NCI-H524 treated with DMSO at 0.1 percent for 48 hours (cell line): ENCODE measurements at regions not wholly inside any gene's neighbourhood (a gene's known extent, or its start where the extent isn't known, plus 50 kb on each side); places are given as distances from the start of the nearest gene placed in this dataset.

Source experiments
- DNase-seq: peaks from one replicate; lab custom pipeline; 2025; lab: John Stamatoyannopoulos, UW

GRCh38 chrX:10813761-10814160 is 193.4 kb upstream of the MID1 start:
- DNase-seq: no peak

DNA sequence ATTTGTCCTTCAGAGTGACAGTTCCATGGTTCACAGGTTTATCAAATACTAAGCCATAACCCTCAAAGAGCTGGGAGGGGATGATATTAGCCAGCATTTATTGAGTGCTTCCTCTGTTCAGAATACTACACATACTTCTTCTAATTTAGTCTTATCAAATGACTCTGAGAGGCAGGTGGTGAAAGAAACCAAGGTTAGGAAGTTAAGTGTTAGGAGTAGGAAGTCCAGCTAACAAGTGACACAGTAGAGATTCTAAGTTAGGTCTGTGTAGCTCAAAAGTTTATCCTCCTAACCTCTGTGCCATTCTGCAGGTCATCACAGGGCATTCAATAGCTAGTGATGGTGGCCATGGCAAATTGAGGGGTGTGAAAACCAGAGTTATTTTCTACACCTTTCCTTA is 198.3 kb upstream of the MID1 start:
- DNase-seq: no peak

DNA sequence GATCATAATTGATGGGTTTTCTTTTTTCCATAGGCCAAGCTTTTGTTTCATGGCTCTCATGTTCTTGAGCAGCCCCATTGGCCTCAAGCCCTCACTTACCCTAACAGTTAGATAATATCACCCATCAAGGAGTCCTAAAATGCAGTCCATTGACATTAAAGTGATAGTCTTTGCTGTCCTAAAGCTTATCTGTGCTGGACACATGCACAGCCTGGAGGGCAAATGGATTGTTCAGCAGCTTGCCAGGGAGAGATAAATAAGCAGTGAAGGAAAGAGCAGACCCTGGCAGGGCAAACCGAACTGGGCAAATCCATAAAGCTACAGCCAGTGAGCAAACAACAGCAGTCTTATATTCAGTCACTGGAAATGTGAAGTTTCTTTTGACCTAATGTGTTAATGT is 199.6 kb upstream of the MID1 start:
- DNase-seq: no peak

- DNase-seq: no peak
Measured at GRCh38 chrX:10821293-10821692, 200.9 kb upstream of the MID1 start.

- DNase-seq: peak; percentile 54
Measured at GRCh38 chrX:10828036-10828435, 207.7 kb upstream of the MID1 start.

- DNase-seq: no peak
Measured at GRCh38 chrX:10828640-10829039, 208.3 kb upstream of the MID1 start.

GRCh38 chrX:10831716-10832502 is 211.5 kb upstream of the MID1 start:
- DNase-seq: peak; percentile 91

DNA sequence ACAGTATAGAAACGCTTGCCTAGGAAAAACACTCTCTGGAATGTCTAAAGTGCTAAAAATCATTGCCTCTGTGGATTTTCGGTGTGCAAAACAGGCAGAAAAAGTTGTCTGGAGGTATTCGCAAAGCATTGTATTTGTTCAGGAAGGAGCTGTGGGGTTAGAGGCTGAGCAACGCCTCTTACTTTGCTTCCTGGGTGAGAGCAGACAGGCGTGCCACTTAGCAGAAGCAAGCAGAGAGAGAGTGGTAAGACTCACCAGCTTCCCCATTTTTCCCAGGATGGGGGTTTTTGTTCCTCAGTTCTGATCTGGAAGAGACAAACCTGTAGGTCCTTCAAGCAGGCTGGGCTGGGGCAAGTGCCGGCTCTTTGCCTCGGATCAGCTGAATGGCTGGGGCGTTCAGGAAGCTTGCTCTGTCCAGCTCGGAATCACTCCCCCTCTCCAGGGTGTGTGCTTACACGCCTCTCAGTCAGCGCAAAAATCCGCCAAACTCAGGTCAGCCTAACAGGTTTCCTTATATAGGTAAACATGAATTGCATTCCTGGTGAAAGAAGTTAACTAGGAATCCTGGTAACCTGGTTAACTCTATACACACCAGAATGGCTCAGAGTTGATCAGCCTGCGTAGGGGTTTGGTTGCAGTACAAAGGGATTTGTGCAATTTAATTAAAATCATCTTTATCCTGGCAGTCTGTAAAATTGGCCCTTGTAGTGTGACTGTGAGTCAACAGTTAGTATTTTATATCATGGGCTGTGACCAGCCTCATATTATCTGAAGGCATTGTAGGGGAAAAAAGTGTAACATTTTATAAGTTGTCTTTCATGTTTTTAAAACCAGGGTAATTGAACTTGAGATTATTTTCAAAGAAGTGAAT is 213.1 kb upstream of the MID1 start:
- no peak for DNase-seq

- no peak for DNase-seq
Measured at GRCh38 chrX:10841579-10841978, 221.2 kb upstream of the MID1 start.

GRCh38 chrX:10842646-10843045 is 222.3 kb upstream of the MID1 start:
- DNase-seq: no peak

- no peak for DNase-seq
Measured at GRCh38 chrX:10847333-10847732, 226.9 kb upstream of the MID1 start.

- no peak for DNase-seq
Measured at GRCh38 chrX:10851809-10852208, 231.4 kb upstream of the MID1 start.

- DNase-seq: no peak
Measured at GRCh38 chrX:10854594-10854993, 234.2 kb upstream of the MID1 start.

GRCh38 chrX:10855845-10856244 is 235.5 kb upstream of the MID1 start:
- no peak for DNase-seq

DNA sequence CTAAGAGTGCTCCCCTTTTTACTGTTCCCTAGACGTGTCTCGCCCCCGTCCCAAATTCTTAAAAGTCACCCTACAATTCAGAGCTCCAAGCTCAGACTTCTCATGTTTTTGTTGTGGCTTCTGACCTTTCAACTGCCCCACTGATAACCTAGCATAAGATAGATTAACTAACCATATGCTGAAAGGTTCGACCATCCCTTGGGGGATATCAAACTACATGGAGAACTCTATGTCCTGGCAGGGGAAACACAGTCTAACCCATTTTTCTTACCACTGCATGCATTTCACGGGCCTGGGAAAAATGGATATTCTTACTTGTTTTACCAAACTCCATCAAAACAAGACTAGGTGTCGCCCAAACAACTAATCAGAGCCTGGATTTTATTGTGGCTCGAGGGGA is 236.4 kb upstream of the MID1 start:
- no peak for DNase-seq

DNA sequence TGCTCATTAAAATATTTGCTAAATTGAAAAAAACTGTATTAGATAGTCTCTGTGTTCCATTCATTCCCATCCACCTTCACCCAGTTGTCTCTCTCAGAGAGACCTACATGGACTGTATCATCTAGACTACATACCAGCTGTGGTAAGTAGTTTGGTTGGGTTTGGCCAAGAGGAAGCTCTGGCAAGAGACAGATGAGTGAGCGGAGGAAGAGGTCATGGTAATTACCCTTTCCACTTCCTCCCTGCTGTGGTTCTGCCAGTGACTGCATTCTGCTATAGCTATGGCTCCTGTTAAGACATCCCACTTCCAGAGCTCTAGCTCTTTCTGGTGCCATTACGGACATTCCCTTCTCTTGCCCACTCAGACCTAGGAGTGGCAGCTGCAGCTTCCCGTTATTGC is 239.0 kb upstream of the MID1 start:
- no peak for DNase-seq

GRCh38 chrX:10875995-10876394 is 235.1 kb upstream of the HCCS start:
- DNase-seq: no peak

- DNase-seq: no peak
Measured at GRCh38 chrX:10882484-10882883, 228.6 kb upstream of the HCCS start.

- DNase-seq: peak; percentile 51
Measured at GRCh38 chrX:10884246-10884645, 226.9 kb upstream of the HCCS start.

- no peak for DNase-seq
Measured at GRCh38 chrX:10892621-10893225, 218.4 kb upstream of the HCCS start.

GRCh38 chrX:10893366-10893765 is 217.8 kb upstream of the HCCS start:
- no peak for DNase-seq

- DNase-seq: no peak
Measured at GRCh38 chrX:10893976-10894375, 217.2 kb upstream of the HCCS start.

- no peak for DNase-seq
Measured at GRCh38 chrX:10897768-10898167, 213.4 kb upstream of the HCCS start.
